ENCODE measurements at regions not wholly inside any gene's neighbourhood (a gene's known extent, or its start where the extent isn't known, plus 50 kb on each side); places are given as distances from the start of the nearest gene placed in this dataset.
A peak's percentile ranks its signal among the peaks of the same experiment; 100 is the strongest.

GRCh38 chr2:216780843-216781242 lies 79.0 kb downstream of the TNP1 start:
- Histone ChIP-seq H3K4me1 (ENCODE audit: low read depth) (no peaks in the 10 kb centered on the region), H3K36me3 (ENCODE audit: low read depth) (no peaks in the 10 kb centered on the region), H3K4me3 (no peak overlapping the region), H3K9me3 (no peaks in the 10 kb centered on the region)
- ATAC-seq: no peak
- no peak for TF ChIP-seq CTCF (IDR thresholded peaks at IDR 0.05)
- no peak for DNase-seq
- intact Hi-C loops (cut with DNase I, micrococcal nuclease): no loop called here

GRCh38 chr2:216777637-216778273 lies 82.1 kb downstream of the TNP1 start:
- H3K4me3 ChIP-seq: no peak overlapping the region
- intact Hi-C loops (cut with DNase I, micrococcal nuclease): no loop called here
- no peaks in the 10 kb centered on the region for H3K9me3 ChIP-seq
- H3K36me3 ChIP-seq (ENCODE audit: low read depth): no peaks in the 10 kb centered on the region
- ATAC-seq (peak; percentile 87), DNase-seq (peak in 1 of 3 donors; percentile 20)
- H3K4me1 ChIP-seq (ENCODE audit: low read depth): no peaks in the 10 kb centered on the region
- peak; percentile 18 for TF ChIP-seq CTCF (IDR thresholded peaks at IDR 0.05)

- ATAC-seq (no peak), DNase-seq (no peak)
- no peaks in the 10 kb centered on the region for H3K36me3 ChIP-seq (ENCODE audit: low read depth)
- no peak for TF ChIP-seq CTCF (IDR thresholded peaks at IDR 0.05)
- intact Hi-C loops (cut with DNase I, micrococcal nuclease): no loop called here
- H3K9me3 ChIP-seq: no peaks in the 10 kb centered on the region
- H3K4me3 ChIP-seq: no peak overlapping the region
- no peaks in the 10 kb centered on the region for H3K4me1 ChIP-seq (ENCODE audit: low read depth)
Observed at GRCh38 chr2:216776066-216776850, 80.9 kb upstream of the IGFBP5 start.

- Histone ChIP-seq H3K36me3 (ENCODE audit: low read depth) (no peaks in the 10 kb centered on the region), H3K4me3 (no peak overlapping the region), H3K4me1 (ENCODE audit: low read depth) (no peaks in the 10 kb centered on the region), H3K9me3 (no peaks in the 10 kb centered on the region)
- TF ChIP-seq CTCF (IDR thresholded peaks at IDR 0.05): no peak
- intact Hi-C loops (cut with DNase I, micrococcal nuclease): no loop called here
- ATAC-seq: peak; percentile 41
- DNase-seq: no peak
Observed at GRCh38 chr2:216775043-216775453, 79.7 kb upstream of the IGFBP5 start.

- intact Hi-C loops (cut with DNase I, micrococcal nuclease): no loop called here
- peak in 2 of 3 donors; percentile 10 to 55 for DNase-seq
- peak; percentile 45 for ATAC-seq
- H3K9me3 ChIP-seq: no peaks in the 10 kb centered on the region
- H3K36me3 ChIP-seq (ENCODE audit: low read depth): no peaks in the 10 kb centered on the region
- no peak for TF ChIP-seq CTCF (IDR thresholded peaks at IDR 0.05)
- H3K4me1 ChIP-seq (ENCODE audit: low read depth): no peaks in the 10 kb centered on the region
- H3K4me3 ChIP-seq: no peak overlapping the region
Observed at GRCh38 chr2:216774620-216775019, 79.3 kb upstream of the IGFBP5 start.

All from mucosa of descending colon (tissue), 3 donors.